ENCODE measurements at regions not wholly inside any gene's neighbourhood (a gene's known extent, or its start where the extent isn't known, plus 50 kb on each side); places are given as distances from the start of the nearest gene placed in this dataset.

DNA sequence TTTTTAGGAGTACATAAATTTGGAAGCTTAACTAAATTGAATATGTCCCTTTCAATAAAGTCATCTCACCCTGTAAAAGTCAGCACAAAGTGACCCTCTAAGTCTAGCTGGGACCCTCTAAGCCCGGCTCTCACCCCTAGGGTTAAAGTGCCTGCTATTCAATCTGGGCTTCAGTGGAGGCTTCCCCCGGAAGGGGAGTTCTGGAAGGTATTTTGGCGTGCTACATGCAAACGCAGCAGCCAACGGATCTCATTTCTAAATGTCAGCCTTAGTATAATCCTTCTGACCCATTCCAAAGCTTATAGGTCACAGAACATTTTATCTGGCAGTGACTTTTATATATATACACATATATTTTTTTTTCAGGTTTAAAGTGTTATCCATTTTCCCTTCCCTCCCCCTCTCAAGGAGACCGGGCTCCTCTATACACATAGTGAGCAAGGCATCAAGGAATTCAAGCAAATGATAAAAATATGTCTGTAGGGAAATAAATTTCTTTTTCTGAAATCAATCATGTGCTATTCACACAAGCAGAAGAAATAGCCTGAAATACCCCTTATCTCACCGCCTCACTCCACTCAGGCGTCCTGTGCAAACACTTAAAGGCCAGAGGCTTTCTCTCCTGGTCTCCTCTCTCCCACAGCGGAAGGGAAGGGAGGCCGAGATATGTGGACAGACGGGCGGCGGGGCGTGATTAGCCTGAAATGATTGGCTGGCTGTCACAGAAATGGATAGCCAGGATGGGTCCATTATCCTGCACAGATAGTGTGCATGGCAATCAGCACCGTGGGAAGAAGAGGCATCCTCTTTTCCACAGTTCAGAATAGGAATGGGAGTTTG is 301.7 kb downstream of the GALC start:
- H3K9ac ChIP-seq (replicated peaks; ENCODE audit: extremely low read depth, insufficient read depth, low read length): no peak overlapping the region
- POLR2A ChIA-PET: no interaction called here
- TF ChIP-seq, protein P1, sequence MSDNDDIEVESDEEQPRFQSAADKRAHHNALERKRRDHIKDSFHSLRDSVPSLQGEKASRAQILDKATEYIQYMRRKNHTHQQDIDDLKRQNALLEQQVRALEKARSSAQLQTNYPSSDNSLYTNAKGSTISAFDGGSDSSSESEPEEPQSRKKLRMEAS (IDR thresholded peaks at IDR 0.05; ENCODE audit: insufficient read depth, insufficient read length): no peak
- TF ChIP-seq EZH2 (IDR thresholded peaks at IDR 0.05; ENCODE audit: borderline replicate concordance, low read depth, low read length, severe bottlenecking) (no peak), MYC (IDR thresholded peaks at IDR 0.05; ENCODE audit: low read depth, low read length) (no peak), POLR2AphosphoS5 (IDR thresholded peaks at IDR 0.05; ENCODE audit: insufficient read depth, low read depth, low read length) (no peak)
- dilution Hi-C loops (cut with MboI; ENCODE audit: extremely low pct_ligation_motif_present, low sequenced_read_pairs): no loop called here
- no peak for DNase-seq (ENCODE audit: low read depth, low spot score)
- H3K27ac ChIP-seq (ENCODE audit: insufficient read depth, low read depth, low read length): no peak overlapping the region
- no peak for FAIRE-seq
- peaks cover 2% of the 10 kb centered on the region for H3K9me3 ChIP-seq (replicated peaks; ENCODE audit: control insufficient read depth, insufficient read depth, low read length)
- H3K4me2 ChIP-seq (ENCODE audit: insufficient read depth, low read length): no peak overlapping the region
- no TSS peak for BruUV-seq (replicated peaks)
- no peaks in the 10 kb centered on the region for H3K27me3 ChIP-seq (ENCODE audit: control insufficient read depth in 2 of 2, insufficient read depth in 2 of 2, low read length in 2 of 2)
- intact Hi-C loops (cut with micrococcal nuclease): no loop called here
- no peaks in the 10 kb centered on the region for H3K79me2 ChIP-seq (ENCODE audit: control insufficient read depth, insufficient read depth, low read length)
- no peaks in the 10 kb centered on the region for H4K20me1 ChIP-seq (replicated peaks; ENCODE audit: control insufficient read depth, extremely low read depth, insufficient read depth, low read length)
- H2AFZ ChIP-seq (ENCODE audit: low read depth, low read length): no peak overlapping the region
- no peaks in the 10 kb centered on the region for H3K36me3 ChIP-seq (ENCODE audit: control insufficient read depth in 2 of 2, extremely low read depth in 1 of 2, insufficient read depth in 2 of 2, low read length in 2 of 2)
- H3K4me3 ChIP-seq (replicated peaks in 1 of 3; ENCODE audit: insufficient read depth in 1 of 3, low read depth in 1 of 3, low read length in 3 of 3): no peak overlapping the region
- no peaks in the 10 kb centered on the region for H3K9me1 ChIP-seq (replicated peaks; ENCODE audit: control insufficient read depth, extremely low read depth, insufficient read depth, low read length)
- CTCF ChIA-PET: no interaction called here
- no peaks in the 10 kb centered on the region for H3K4me1 ChIP-seq (ENCODE audit: control insufficient read depth, extremely low read depth, insufficient read depth, low read length)

DNA sequence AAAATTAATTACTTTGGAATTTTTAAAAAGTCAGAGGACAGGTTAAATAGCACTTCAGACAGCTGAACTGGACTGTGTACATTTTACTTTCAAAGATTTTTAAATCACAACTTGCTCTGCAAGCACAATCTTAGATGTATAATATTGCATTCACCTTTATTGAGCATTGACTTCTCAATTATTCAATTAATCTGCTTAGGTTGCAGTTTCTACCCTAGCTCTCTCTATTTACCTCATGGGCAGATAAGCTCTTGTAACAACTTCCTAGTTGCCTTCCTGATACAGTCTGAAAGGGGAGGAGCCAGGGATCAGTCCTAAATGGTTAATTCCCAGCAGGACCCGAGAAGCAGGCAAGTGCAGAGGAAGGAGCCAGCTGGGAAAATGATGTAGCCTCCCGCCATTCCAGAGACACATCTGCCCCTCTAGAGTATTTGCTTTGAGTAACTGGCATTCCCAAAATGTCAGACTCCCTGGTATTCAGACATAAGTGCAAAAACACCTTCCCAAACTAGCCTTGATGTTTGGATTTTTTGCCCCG is 302.8 kb downstream of the GALC start:
- Histone ChIP-seq H3K9me3 (replicated peaks; ENCODE audit: control insufficient read depth, insufficient read depth, low read length) (peaks cover 2% of the 10 kb centered on the region), H3K79me2 (ENCODE audit: control insufficient read depth, insufficient read depth, low read length) (no peaks in the 10 kb centered on the region), H3K9ac (replicated peaks; ENCODE audit: extremely low read depth, insufficient read depth, low read length) (no peak overlapping the region), H2AFZ (ENCODE audit: low read depth, low read length) (no peak overlapping the region), H3K4me3 (replicated peaks in 1 of 3; ENCODE audit: insufficient read depth in 1 of 3, low read depth in 1 of 3, low read length in 3 of 3) (no peak overlapping the region), H3K27me3 (ENCODE audit: control insufficient read depth in 2 of 2, insufficient read depth in 2 of 2, low read length in 2 of 2) (no peaks in the 10 kb centered on the region), H3K36me3 (ENCODE audit: control insufficient read depth in 2 of 2, extremely low read depth in 1 of 2, insufficient read depth in 2 of 2, low read length in 2 of 2) (no peaks in the 10 kb centered on the region), H4K20me1 (replicated peaks; ENCODE audit: control insufficient read depth, extremely low read depth, insufficient read depth, low read length) (no peaks in the 10 kb centered on the region), H3K4me2 (ENCODE audit: insufficient read depth, low read length) (no peak overlapping the region), H3K27ac (ENCODE audit: insufficient read depth, low read depth, low read length) (no peak overlapping the region), H3K4me1 (ENCODE audit: control insufficient read depth, extremely low read depth, insufficient read depth, low read length) (no peaks in the 10 kb centered on the region), H3K9me1 (replicated peaks; ENCODE audit: control insufficient read depth, extremely low read depth, insufficient read depth, low read length) (no peaks in the 10 kb centered on the region)
- intact Hi-C loops (cut with micrococcal nuclease) (no loop called here), dilution Hi-C loops (cut with MboI; ENCODE audit: extremely low pct_ligation_motif_present, low sequenced_read_pairs) (no loop called here)
- DNase-seq (ENCODE audit: low read depth, low spot score) (no peak), FAIRE-seq (no peak)
- no peak for TF ChIP-seq POLR2AphosphoS5 (IDR thresholded peaks at IDR 0.05; ENCODE audit: insufficient read depth, low read depth, low read length)
- TF ChIP-seq JUN (IDR thresholded peaks at IDR 0.05; ENCODE audit: borderline replicate concordance, insufficient read depth, insufficient read length, low read depth): no peak
- no peak for TF ChIP-seq CTCF (IDR thresholded peaks at IDR 0.05; ENCODE audit: extremely low read depth in 1 of 2, insufficient read depth in 1 of 2, low read depth in 1 of 2, low read length in 2 of 2)
- TF ChIP-seq GATA2 (IDR thresholded peaks at IDR 0.05; ENCODE audit: insufficient read depth, insufficient read length, low read depth, low read length): no peak
- TF ChIP-seq MYC (IDR thresholded peaks at IDR 0.05; ENCODE audit: low read depth, low read length): no peak
- TF ChIP-seq POLR2A (IDR thresholded peaks at IDR 0.05; ENCODE audit: low read depth, low read length): no peak
- no peak for TF ChIP-seq EZH2 (IDR thresholded peaks at IDR 0.05; ENCODE audit: borderline replicate concordance, low read depth, low read length, severe bottlenecking)
- TF ChIP-seq, protein P1 (IDR thresholded peaks at IDR 0.05; ENCODE audit: insufficient read depth, insufficient read length): no peak
- no peak for TF ChIP-seq FOS (IDR thresholded peaks at IDR 0.05; ENCODE audit: borderline replicate concordance, insufficient read depth, low read length)
- BruUV-seq (replicated peaks): no TSS peak
- ChIA-PET POLR2A (no interaction called here), CTCF (interaction anchor here (0.7 kb wide), 1 partner anchor 574 kb away, joined by 4 read pairs; no protein-coding TSS in a partner anchor)
